ENCODE measurements at regions not wholly inside any gene's neighbourhood (a gene's known extent, or its start where the extent isn't known, plus 50 kb on each side); places are given as distances from the start of the nearest gene placed in this dataset.

GRCh38 chr7:145347271-145347670 is 511.4 kb upstream of the TPK1 start:
- Histone ChIP-seq H3K27ac (ENCODE audit: insufficient read depth, low read depth, low read length) (no peak overlapping the region), H2AFZ (ENCODE audit: low read depth, low read length) (no peak overlapping the region), H4K20me1 (replicated peaks; ENCODE audit: control insufficient read depth, extremely low read depth, insufficient read depth, low read length) (no peaks in the 10 kb centered on the region), H3K9me3 (replicated peaks; ENCODE audit: control insufficient read depth, insufficient read depth, low read length) (peaks cover 2% of the 10 kb centered on the region), H3K9ac (replicated peaks; ENCODE audit: extremely low read depth, insufficient read depth, low read length) (no peak overlapping the region), H3K9me1 (replicated peaks; ENCODE audit: control insufficient read depth, extremely low read depth, insufficient read depth, low read length) (no peaks in the 10 kb centered on the region), H3K4me1 (ENCODE audit: control insufficient read depth, extremely low read depth, insufficient read depth, low read length) (no peaks in the 10 kb centered on the region), H3K36me3 (ENCODE audit: control insufficient read depth in 2 of 2, extremely low read depth in 1 of 2, insufficient read depth in 2 of 2, low read length in 2 of 2) (no peaks in the 10 kb centered on the region), H3K4me2 (ENCODE audit: insufficient read depth, low read length) (no peak overlapping the region), H3K4me3 (replicated peaks in 1 of 3; ENCODE audit: insufficient read depth in 1 of 3, low read depth in 1 of 3, low read length in 3 of 3) (no peak overlapping the region), H3K79me2 (ENCODE audit: control insufficient read depth, insufficient read depth, low read length) (no peaks in the 10 kb centered on the region), H3K27me3 (ENCODE audit: control insufficient read depth in 2 of 2, insufficient read depth in 2 of 2, low read length in 2 of 2) (no peaks in the 10 kb centered on the region)
- intact Hi-C loops (cut with micrococcal nuclease) = no loop called here
- dilution Hi-C loops (cut with MboI; ENCODE audit: extremely low pct_ligation_motif_present, low sequenced_read_pairs) = no loop called here
- DNase-seq (ENCODE audit: low read depth, low spot score) (no peak), FAIRE-seq (no peak)
- POLR2A ChIA-PET = no interaction called here
- no TSS peak for BruUV-seq (replicated peaks)
- TF ChIP-seq MYC (IDR thresholded peaks at IDR 0.05; ENCODE audit: low read depth, low read length) = no peak
- CTCF ChIA-PET = no interaction called here

DNA sequence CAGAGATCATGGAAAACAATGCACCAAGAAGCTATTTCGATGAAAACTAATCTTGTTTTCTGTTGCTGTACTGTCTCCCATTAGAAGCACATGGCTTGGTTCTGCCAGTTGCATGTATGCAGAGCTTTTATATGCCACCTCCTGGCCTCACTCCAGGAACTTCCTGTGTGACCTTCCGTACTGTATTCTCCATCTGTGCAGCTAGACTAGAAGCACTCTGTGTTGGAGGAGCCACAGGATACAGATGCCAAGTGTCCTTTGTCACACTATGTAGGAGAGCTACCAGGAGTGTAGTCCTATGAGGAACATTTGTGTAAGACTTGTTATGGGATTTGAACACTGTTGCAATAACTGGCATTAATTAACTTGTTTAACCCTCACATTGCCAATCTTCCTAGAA is 503.5 kb upstream of the TPK1 start:
- BruUV-seq (replicated peaks) = no TSS peak
- dilution Hi-C loops (cut with MboI; ENCODE audit: extremely low pct_ligation_motif_present, low sequenced_read_pairs) = no loop called here
- Histone ChIP-seq H3K4me1 (ENCODE audit: control insufficient read depth, extremely low read depth, insufficient read depth, low read length) (no peaks in the 10 kb centered on the region), H3K27me3 (ENCODE audit: control insufficient read depth in 2 of 2, insufficient read depth in 2 of 2, low read length in 2 of 2) (no peaks in the 10 kb centered on the region), H3K4me3 (replicated peaks in 1 of 3; ENCODE audit: insufficient read depth in 1 of 3, low read depth in 1 of 3, low read length in 3 of 3) (no peak overlapping the region), H3K9ac (replicated peaks; ENCODE audit: extremely low read depth, insufficient read depth, low read length) (no peak overlapping the region), H2AFZ (ENCODE audit: low read depth, low read length) (no peak overlapping the region), H3K4me2 (ENCODE audit: insufficient read depth, low read length) (no peak overlapping the region), H3K9me1 (replicated peaks; ENCODE audit: control insufficient read depth, extremely low read depth, insufficient read depth, low read length) (no peaks in the 10 kb centered on the region), H3K79me2 (ENCODE audit: control insufficient read depth, insufficient read depth, low read length) (no peaks in the 10 kb centered on the region), H4K20me1 (replicated peaks; ENCODE audit: control insufficient read depth, extremely low read depth, insufficient read depth, low read length) (no peaks in the 10 kb centered on the region), H3K36me3 (ENCODE audit: control insufficient read depth in 2 of 2, extremely low read depth in 1 of 2, insufficient read depth in 2 of 2, low read length in 2 of 2) (no peaks in the 10 kb centered on the region), H3K27ac (ENCODE audit: insufficient read depth, low read depth, low read length) (no peak overlapping the region), H3K9me3 (replicated peaks; ENCODE audit: control insufficient read depth, insufficient read depth, low read length) (peaks cover 4% of the 10 kb centered on the region)
- ChIA-PET POLR2A (no interaction called here), CTCF (no interaction called here)
- no peak for FAIRE-seq
- intact Hi-C loops (cut with micrococcal nuclease) = no loop called here
- no peak for DNase-seq (ENCODE audit: low read depth, low spot score)
- TF ChIP-seq MYC (IDR thresholded peaks at IDR 0.05; ENCODE audit: low read depth, low read length) (no peak), FOS (IDR thresholded peaks at IDR 0.05; ENCODE audit: borderline replicate concordance, insufficient read depth, low read length) (no peak), POLR2A (IDR thresholded peaks at IDR 0.05; ENCODE audit: low read depth, low read length) (no peak), MAX (IDR thresholded peaks at IDR 0.05; ENCODE audit: insufficient read depth, insufficient read length) (no peak), POLR2AphosphoS5 (IDR thresholded peaks at IDR 0.05; ENCODE audit: insufficient read depth, low read depth, low read length) (no peak), EZH2 (IDR thresholded peaks at IDR 0.05; ENCODE audit: borderline replicate concordance, low read depth, low read length, severe bottlenecking) (no peak)
- TF ChIP-seq, protein P1, sequence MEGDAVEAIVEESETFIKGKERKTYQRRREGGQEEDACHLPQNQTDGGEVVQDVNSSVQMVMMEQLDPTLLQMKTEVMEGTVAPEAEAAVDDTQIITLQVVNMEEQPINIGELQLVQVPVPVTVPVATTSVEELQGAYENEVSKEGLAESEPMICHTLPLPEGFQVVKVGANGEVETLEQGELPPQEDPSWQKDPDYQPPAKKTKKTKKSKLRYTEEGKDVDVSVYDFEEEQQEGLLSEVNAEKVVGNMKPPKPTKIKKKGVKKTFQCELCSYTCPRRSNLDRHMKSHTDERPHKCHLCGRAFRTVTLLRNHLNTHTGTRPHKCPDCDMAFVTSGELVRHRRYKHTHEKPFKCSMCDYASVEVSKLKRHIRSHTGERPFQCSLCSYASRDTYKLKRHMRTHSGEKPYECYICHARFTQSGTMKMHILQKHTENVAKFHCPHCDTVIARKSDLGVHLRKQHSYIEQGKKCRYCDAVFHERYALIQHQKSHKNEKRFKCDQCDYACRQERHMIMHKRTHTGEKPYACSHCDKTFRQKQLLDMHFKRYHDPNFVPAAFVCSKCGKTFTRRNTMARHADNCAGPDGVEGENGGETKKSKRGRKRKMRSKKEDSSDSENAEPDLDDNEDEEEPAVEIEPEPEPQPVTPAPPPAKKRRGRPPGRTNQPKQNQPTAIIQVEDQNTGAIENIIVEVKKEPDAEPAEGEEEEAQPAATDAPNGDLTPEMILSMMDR (IDR thresholded peaks at IDR 0.05; ENCODE audit: extremely low read depth in 1 of 2, insufficient read depth in 1 of 2, low read depth in 1 of 2, low read length in 2 of 2) = no peak

Measured in endothelial cell of umbilical vein (primary cell).